ENCODE measurements at regions not wholly inside any gene's neighbourhood (a gene's known extent, or its start where the extent isn't known, plus 50 kb on each side); places are given as distances from the start of the nearest gene placed in this dataset.

- TF ChIP-seq CTCF (IDR thresholded peaks at IDR 0.05), result no peak
- TF ChIP-seq POLR2A (IDR thresholded peaks at IDR 0.05), result no peak
- no peak for TF ChIP-seq POLR2AphosphoS5 (IDR thresholded peaks at IDR 0.05)
Observed at GRCh38 chr2:19689646-19690168, 212.1 kb downstream of the TTC32 start.
